ENCODE measurements at regions not wholly inside any gene's neighbourhood (a gene's known extent, or its start where the extent isn't known, plus 50 kb on each side); places are given as distances from the start of the nearest gene placed in this dataset.

GRCh38 chr6:150797949-150798348 lies 67.6 kb upstream of the MTHFD1L start:
- TF ChIP-seq POLR2AphosphoS5 (IDR thresholded peaks at IDR 0.05) (no peak), POLR2A (IDR thresholded peaks at IDR 0.05) (no peak), CTCF (IDR thresholded peaks at IDR 0.05) (no peak)
- intact Hi-C loops (cut with DNase I; ENCODE audit: low total_unique reads), result no loop called here
- DNase-seq, result no peak
- 80 to 91% methylated on average over 1 of the region's 1 CpG for WGBS, 2 donors (ENCODE audit: low coverage in 1 of 2)
- Histone ChIP-seq H3K4me3 (no peak overlapping the region), H3K27ac (no peak overlapping the region), H3K27me3 (no peaks in the 10 kb centered on the region), H3K4me1 (no peaks in the 10 kb centered on the region), H3K36me3 (peaks cover 0 to 5% (median 0%) of the 10 kb centered on the region in 4 donors), H3K9me3 (no peaks in the 10 kb centered on the region)
- in situ Hi-C loops (cut with MboI; ENCODE audit: low pct_ligation_motif_present in 1 of 4, low pct_unique_long_range_greater_than_20kb in 1 of 4, low sequenced_read_pairs in 3 of 4), result no loop called here

GRCh38 chr6:150799276-150799805 lies 66.2 kb upstream of the MTHFD1L start:
- Histone ChIP-seq H3K36me3 (peaks cover 0 to 5% (median 0%) of the 10 kb centered on the region in 4 donors), H3K9me3 (no peaks in the 10 kb centered on the region), H3K4me3 (no peak overlapping the region), H3K27me3 (no peaks in the 10 kb centered on the region), H3K27ac (no peak overlapping the region), H3K4me1 (no peaks in the 10 kb centered on the region)
- DNase-seq, result no peak
- 90 to 92% methylated on average over 2 to 4 of the region's 4 CpGs for WGBS, 2 donors (ENCODE audit: low coverage in 1 of 2)
- in situ Hi-C loops (cut with MboI; ENCODE audit: low pct_ligation_motif_present in 1 of 4, low pct_unique_long_range_greater_than_20kb in 1 of 4, low sequenced_read_pairs in 3 of 4) (no loop called here), intact Hi-C loops (cut with DNase I; ENCODE audit: low total_unique reads) (no loop called here)
- TF ChIP-seq EP300 (IDR thresholded peaks at IDR 0.05; ENCODE audit: low read depth) (no peak), CTCF (IDR thresholded peaks at IDR 0.05) (no peak), POLR2AphosphoS5 (IDR thresholded peaks at IDR 0.05) (no peak), POLR2A (IDR thresholded peaks at IDR 0.05) (no peak)

GRCh38 chr6:150800674-150801314 lies 64.7 kb upstream of the MTHFD1L start:
- intact Hi-C loops (cut with DNase I; ENCODE audit: low total_unique reads) (no loop called here), in situ Hi-C loops (cut with MboI; ENCODE audit: low pct_ligation_motif_present in 1 of 4, low pct_unique_long_range_greater_than_20kb in 1 of 4, low sequenced_read_pairs in 3 of 4) (loop anchor here (10.0 to 25.0 kb wide), 4 partner anchors 188 to 738 kb away; partner anchors contain the start of gene ULBP3 (in 1 of the 4))
- Histone ChIP-seq H3K27ac (no peak overlapping the region), H3K36me3 (peaks cover 0 to 9% (median 3%) of the 10 kb centered on the region in 4 donors), H3K4me1 (no peaks in the 10 kb centered on the region), H3K9me3 (no peaks in the 10 kb centered on the region), H3K4me3 (no peak overlapping the region), H3K27me3 (no peaks in the 10 kb centered on the region)
- no peak for DNase-seq
- no peak for TF ChIP-seq POLR2A (IDR thresholded peaks at IDR 0.05)
- no peak for TF ChIP-seq CTCF (IDR thresholded peaks at IDR 0.05)
- TF ChIP-seq POLR2AphosphoS5 (IDR thresholded peaks at IDR 0.05), result no peak
- no peak for TF ChIP-seq EP300 (IDR thresholded peaks at IDR 0.05; ENCODE audit: low read depth)
- 72 to 73% methylated on average over 2 to 8 of the region's 8 CpGs for WGBS, 2 donors (ENCODE audit: low coverage in 1 of 2)

GRCh38 chr6:150806790-150807189 lies 58.7 kb upstream of the MTHFD1L start:
- Histone ChIP-seq H3K27me3 (no peaks in the 10 kb centered on the region), H3K4me1 (no peaks in the 10 kb centered on the region), H3K27ac (no peak overlapping the region), H3K36me3 (peaks cover 0 to 23% (median 3%) of the 10 kb centered on the region in 4 donors), H3K4me3 (no peak overlapping the region), H3K9me3 (no peaks in the 10 kb centered on the region)
- in situ Hi-C loops (cut with MboI; ENCODE audit: low pct_ligation_motif_present in 1 of 4, low pct_unique_long_range_greater_than_20kb in 1 of 4, low sequenced_read_pairs in 3 of 4) (loop anchor here (10.0 to 25.0 kb wide), 4 partner anchors 194 to 744 kb away; partner anchors contain the start of gene ULBP3 (in 1 of the 4)), intact Hi-C loops (cut with DNase I; ENCODE audit: low total_unique reads) (no loop called here)
- TF ChIP-seq CTCF (IDR thresholded peaks at IDR 0.05), result no peak
- no peak for TF ChIP-seq EP300 (IDR thresholded peaks at IDR 0.05; ENCODE audit: low read depth)
- TF ChIP-seq POLR2AphosphoS5 (IDR thresholded peaks at IDR 0.05), result no peak
- TF ChIP-seq POLR2A (IDR thresholded peaks at IDR 0.05), result no peak
- WGBS, 2 donors (ENCODE audit: low coverage in 1 of 2), result 74 to 100% methylated on average over 2 of the region's 2 CpGs
- no peak for DNase-seq
